Adrenal gland (tissue), 9 donors: ENCODE measurements at regions not wholly inside any gene's neighbourhood (a gene's known extent, or its start where the extent isn't known, plus 50 kb on each side); places are given as distances from the start of the nearest gene placed in this dataset.

Experiments
- DNase-seq, 7 donors: peaks; one replicate each; pipeline ENCODE4 v3.0.0-alpha.2; 2019 to 2020
- H3K27ac ChIP-seq, 5 donors: fragments of 200-600 bp; sonication (generic) in 4 of 5; 1 replicate in 3 of 5; 2 replicates in 2 of 5; pipeline versions ENCODE4 v1.5.1 to v1.8.0; 2016 to 2020; ENCODE audit warnings: mild to moderate bottlenecking in 1 of 5
- H3K27me3 ChIP-seq: fragments of 200-600 bp; 2 replicates; pipeline ENCODE4 v1.8.0; 2021
- H3K36me3 ChIP-seq, 2 donors: fragments of 200-600 bp; replicated peaks in 1 of 2; 1 replicate in 1 of 2; 2 replicates in 1 of 2; pipeline versions ENCODE4 v1.5.1 to v1.8.0; 2018 to 2022
- H3K4me1 ChIP-seq, 2 donors: fragments of 200-600 bp; replicated peaks in 1 of 2; 1 replicate in 1 of 2; 2 replicates in 1 of 2; pipeline versions ENCODE4 v1.5.1 to v1.8.0; 2018 to 2021
- H3K4me3 ChIP-seq, 4 donors: fragments of 200-600 bp; sonication (generic) in 3 of 4; one replicate each; pipeline ENCODE4 v1.5.1; 2016 to 2018
- H3K9me3 ChIP-seq, 3 donors: fragments of 200-600 bp; sonication (generic) in 1 of 3; replicated peaks in 1 of 3; 1 replicate in 2 of 3; 2 replicates in 1 of 3; pipeline versions ENCODE4 v1.5.1 to v1.8.0; 2016 to 2021
- POLR2A ChIP-seq, 2 donors: fragments of 450-650 bp; IDR thresholded peaks; one replicate each; pipeline ENCODE4 v1.6.1; 2017; ENCODE audit warnings: antibody characterized with exemption in 2 of 2, mild to moderate bottlenecking in 2 of 2, moderate library complexity in 1 of 2
- WGBS, 4 donors: extraction: QIAGEN DNeasy Blood & Tissue Kit in 2 of 4; methylation state at CpG; one replicate each; pipeline versions ENCODE4 v1.1.5 to v1.1.7; 2013 to 2017; 5-methylcytosine and 5-hydroxymethylcytosine counted together
- intact Hi-C, 2 donors: fragments of 100-400 bp; cut with DNase I; formaldehyde crosslinking; loops; one replicate each; pipeline versions ENCODE4 v1.14.1 to v1.15.0; 2022 to 2023
- TF ChIP-seq, protein P1 (sequence below), 6 experiments: fragments of 450-650 bp in 4 of 6; fragments of 200-600 bp in 2 of 6; sonication (generic) in 1 of 6; IDR thresholded peaks; 1 replicate in 5 of 6; 2 replicates in 1 of 6; pipeline versions ENCODE4 v1.5.1 to v1.8.0; 2016 to 2021; ENCODE audit warnings: antibody characterized with exemption in 6 of 6, mild to moderate bottlenecking in 2 of 6, moderate library complexity in 1 of 6
- donor health status: healthy with polysubstance abuse.
- donor health status: Bipolar disorder and iron deficiency.
- donor health status: DM: yes; HTN: yes; CAD: no.
- donor health status: DM: no; HTN: no; CAD: no.
- donor health status: DM: no; HTN: no; CAD: no.

- no peak overlapping the region for H3K27ac ChIP-seq
- no peak overlapping the region for H3K4me3 ChIP-seq
- intact Hi-C loops, result no loop called here
- TF ChIP-seq POLR2A (IDR thresholded peaks at IDR 0.05), result no peak
- TF ChIP-seq, protein P1, sequence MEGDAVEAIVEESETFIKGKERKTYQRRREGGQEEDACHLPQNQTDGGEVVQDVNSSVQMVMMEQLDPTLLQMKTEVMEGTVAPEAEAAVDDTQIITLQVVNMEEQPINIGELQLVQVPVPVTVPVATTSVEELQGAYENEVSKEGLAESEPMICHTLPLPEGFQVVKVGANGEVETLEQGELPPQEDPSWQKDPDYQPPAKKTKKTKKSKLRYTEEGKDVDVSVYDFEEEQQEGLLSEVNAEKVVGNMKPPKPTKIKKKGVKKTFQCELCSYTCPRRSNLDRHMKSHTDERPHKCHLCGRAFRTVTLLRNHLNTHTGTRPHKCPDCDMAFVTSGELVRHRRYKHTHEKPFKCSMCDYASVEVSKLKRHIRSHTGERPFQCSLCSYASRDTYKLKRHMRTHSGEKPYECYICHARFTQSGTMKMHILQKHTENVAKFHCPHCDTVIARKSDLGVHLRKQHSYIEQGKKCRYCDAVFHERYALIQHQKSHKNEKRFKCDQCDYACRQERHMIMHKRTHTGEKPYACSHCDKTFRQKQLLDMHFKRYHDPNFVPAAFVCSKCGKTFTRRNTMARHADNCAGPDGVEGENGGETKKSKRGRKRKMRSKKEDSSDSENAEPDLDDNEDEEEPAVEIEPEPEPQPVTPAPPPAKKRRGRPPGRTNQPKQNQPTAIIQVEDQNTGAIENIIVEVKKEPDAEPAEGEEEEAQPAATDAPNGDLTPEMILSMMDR (IDR thresholded peaks at IDR 0.05), result no peak
- H3K27me3 ChIP-seq, result no peaks in the 10 kb centered on the region
- WGBS, 4 donors, result 81 to 86% (median 84%) methylated on average over 4 of the region's 4 CpGs
- no peak for DNase-seq
- no peaks in the 10 kb centered on the region for H3K36me3 ChIP-seq
- H3K4me1 ChIP-seq, result no peaks in the 10 kb centered on the region
- H3K9me3 ChIP-seq, result no peaks in the 10 kb centered on the region
Measured at GRCh38 chr4:95601356-95601755, 52.6 kb upstream of the UNC5C start.

GRCh38 chr4:95599777-95600400, 51.1 kb upstream of the UNC5C start:
- DNase-seq, result no peak
- Histone ChIP-seq H3K4me1 (no peaks in the 10 kb centered on the region), H3K27ac (no peak overlapping the region), H3K36me3 (no peaks in the 10 kb centered on the region), H3K4me3 (no peak overlapping the region), H3K27me3 (no peaks in the 10 kb centered on the region), H3K9me3 (no peaks in the 10 kb centered on the region)
- TF ChIP-seq, protein P1 (IDR thresholded peaks at IDR 0.05), result no peak
- no peak for TF ChIP-seq POLR2A (IDR thresholded peaks at IDR 0.05)
- whole genome bisulfite sequencing, 4 donors, result 73 to 80% (median 79%) methylated on average over 7 of the region's 7 CpGs
- intact Hi-C loops, result no loop called here
